Right lobe of liver (tissue), 6 donors: ENCODE measurements at regions not wholly inside any gene's neighbourhood (a gene's known extent, or its start where the extent isn't known, plus 50 kb on each side); places are given as distances from the start of the nearest gene placed in this dataset.

Experiments used
- ATAC-seq, 4 donors: fragments of 200-7000 bp; cut with Tn5 transposase; one replicate each; pipeline ENCODE4 v1.9.1; 2020; ENCODE audit warnings: mild to moderate bottlenecking in 4 of 4, moderate library complexity in 4 of 4
- DNase-seq, 3 donors: peaks; one replicate each; pipeline ENCODE4 v3.0.0-alpha.2; 2020
- H3K27ac ChIP-seq, 3 donors: fragments of 200-600 bp; one replicate each; pipeline ENCODE4 v1.8.0; 2022
- H3K27me3 ChIP-seq, 2 donors: fragments of 200-600 bp; one replicate each; pipeline ENCODE4 v1.8.0; 2022
- H3K36me3 ChIP-seq, 4 donors: fragments of 200-600 bp; sonication (generic) in 1 of 4; one replicate each; pipeline versions ENCODE4 v1.5.1 to v1.8.0; 2017 to 2022; ENCODE audit warnings: control low read depth in 1 of 4
- H3K4me1 ChIP-seq, 4 donors: fragments of 200-600 bp; sonication (generic) in 1 of 4; one replicate each; pipeline versions ENCODE4 v1.5.1 to v1.8.0; 2017 to 2022; ENCODE audit warnings: control low read depth in 1 of 4
- H3K4me3 ChIP-seq, 3 donors: fragments of 200-600 bp; one replicate each; pipeline ENCODE4 v1.8.0; 2022
- H3K9me3 ChIP-seq, 4 donors: fragments of 200-600 bp; sonication (generic) in 1 of 4; one replicate each; pipeline versions ENCODE4 v1.5.1 to v1.8.0; 2017 to 2022; ENCODE audit warnings: control low read depth in 1 of 4
- CTCF ChIP-seq, 4 donors: fragments of 200-600 bp in 3 of 4; fragments of 450-650 bp in 1 of 4; IDR thresholded peaks; one replicate each; pipeline versions ENCODE4 v1.5.1 to v1.8.0; 2016 to 2022; ENCODE audit warnings: antibody characterized with exemption in 4 of 4, mild to moderate bottlenecking in 2 of 4
- POLR2A ChIP-seq: fragments of 450-650 bp; IDR thresholded peaks from one replicate; pipeline ENCODE4 v1.6.1; 2017; ENCODE audit warnings: antibody characterized with exemption, mild to moderate bottlenecking
- whole genome bisulfite sequencing: methylation state at CpG from one replicate; pipeline ENCODE4 v1.1.6; 2018; ENCODE audit warnings: low coverage, low lambda C conversion rate; ENCODE audit not compliant: insufficient coverage; ENCODE audit errors: missing lambda C conversion rate; 5-methylcytosine and 5-hydroxymethylcytosine counted together
- intact Hi-C, 2 donors: fragments of 100-400 bp; cut with DNase I; formaldehyde crosslinking; loops; one replicate each; pipeline versions ENCODE4 v1.11.2 to v1.14.1; 2022
- donor health status: DM: no; HTN: yes; CAD: no.
- donor health status: DM: no; HTN: no; CAD: no.
- donor health status: DM: no; HTN: no; CAD: no.
- donor health status: DM: no; HTN: yes; CAD: no.
- donor health status: DM: no; HTN: yes; CAD: no.

GRCh38 chr21:41664881-41665765, 101.7 kb downstream of the RIPK4 start:
- TF ChIP-seq CTCF (IDR thresholded peaks at IDR 0.05) (no peak), POLR2A (no peak)
- 53% methylated on average over 10 of the region's 32 CpGs for WGBS
- intact Hi-C loops, result no loop called here

DNA sequence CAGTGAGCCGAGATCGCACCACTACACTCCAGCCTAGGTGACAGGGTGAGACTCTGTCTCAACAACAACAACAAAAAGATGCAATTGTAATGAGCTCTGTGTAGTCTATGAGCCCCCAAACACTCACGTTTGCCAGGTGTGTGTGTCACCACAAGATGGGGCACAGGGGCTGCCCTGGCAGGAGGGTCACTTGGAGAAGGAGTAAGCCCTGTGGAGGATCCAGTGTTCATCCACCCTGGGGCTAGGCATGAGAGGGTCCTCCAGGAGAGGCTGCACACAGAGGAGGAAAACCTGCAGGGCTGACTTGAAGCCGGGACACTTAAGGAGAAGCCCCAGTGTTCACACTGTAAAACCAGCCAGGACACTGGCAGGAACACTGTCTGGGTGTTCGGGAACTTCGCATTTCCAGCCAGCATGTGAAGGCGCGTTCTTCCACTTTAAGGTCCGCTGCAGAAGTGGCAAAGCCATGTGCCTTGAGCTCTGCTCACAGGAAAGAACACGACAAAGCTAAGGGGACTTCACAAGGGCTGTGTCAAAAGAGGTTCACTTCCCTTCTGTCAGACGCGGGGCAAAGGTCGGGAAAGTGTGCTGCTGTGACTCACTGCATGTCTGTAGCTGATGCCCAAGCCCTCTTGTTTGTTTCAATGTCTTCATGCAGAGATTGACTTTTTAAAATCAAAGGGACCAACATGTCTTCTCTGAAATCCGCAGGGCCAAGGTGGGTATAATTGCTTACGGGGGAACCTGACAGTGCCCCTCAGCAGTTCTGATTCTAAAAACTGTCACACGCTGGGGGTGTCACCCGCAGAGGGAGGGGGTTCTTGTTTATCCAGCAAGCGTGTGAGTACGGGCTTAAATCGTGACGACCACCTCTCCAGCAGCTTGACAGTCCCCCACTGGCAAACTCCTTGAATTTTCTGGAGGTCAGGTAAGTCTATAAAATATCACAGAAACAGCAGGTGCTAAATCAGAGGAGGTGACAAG, 102.8 kb downstream of the RIPK4 start:
- ATAC-seq (peak; percentile 64 to 90 (median 80)), DNase-seq (peak in 1 of 3 donors; percentile 82)
- Histone ChIP-seq H3K36me3 (no peaks in the 10 kb centered on the region), H3K4me1 (peaks cover 0 to 7% (median 0%) of the 10 kb centered on the region in 4 donors), H3K4me3 (no peak overlapping the region), H3K27me3 (no peaks in the 10 kb centered on the region), H3K9me3 (no peaks in the 10 kb centered on the region), H3K27ac (peak overlapping the region in 1 of 3 donors; percentile 34)
- TF ChIP-seq POLR2A (no peak), CTCF (IDR thresholded peaks at IDR 0.05) (peak in 3 of 4 donors; percentile 14 to 20 (median 18))
- intact Hi-C loops, result no loop called here
- WGBS, result 45% methylated on average over 15 of the region's 21 CpGs

More at GRCh38 chr21:41664881-41665765, 101.7 kb downstream of the RIPK4 start:
- H3K4me1 ChIP-seq, result peaks cover 0 to 7% (median 0%) of the 10 kb centered on the region in 4 donors
- no peak overlapping the region for H3K4me3 ChIP-seq
- no peaks in the 10 kb centered on the region for H3K27me3 ChIP-seq
- peak in 3 of 4 donors; percentile 8 to 12 (median 11) for ATAC-seq
- no peaks in the 10 kb centered on the region for H3K36me3 ChIP-seq
- no peaks in the 10 kb centered on the region for H3K9me3 ChIP-seq
- DNase-seq, result no peak
- H3K27ac ChIP-seq, result peak overlapping the region in 1 of 3 donors; percentile 34

DNA sequence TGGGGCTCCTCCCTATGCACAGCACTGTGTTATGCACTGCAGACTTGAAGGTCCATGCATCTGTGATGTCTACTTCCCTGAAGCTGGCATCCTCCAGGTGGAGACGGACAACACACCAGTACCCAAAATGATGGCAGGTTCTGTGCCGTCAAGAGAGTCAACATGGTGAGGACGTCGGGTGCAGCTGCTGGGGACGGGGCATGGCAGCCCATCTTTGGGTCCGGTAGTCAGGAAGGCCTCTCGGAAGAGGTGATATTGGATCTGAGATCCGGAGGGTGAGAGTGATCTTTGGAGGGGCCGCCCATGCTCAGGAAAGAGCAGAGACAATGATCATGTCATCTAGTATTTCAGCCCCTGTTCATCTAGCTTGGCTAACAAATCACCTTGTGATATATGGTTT, 104.1 kb downstream of the RIPK4 start:
- H3K4me1 ChIP-seq, result peaks cover 0 to 7% (median 0%) of the 10 kb centered on the region in 4 donors
- WGBS, result 100% methylated on average over 1 of the region's 9 CpGs
- DNase-seq (no peak), ATAC-seq (no peak)
- no peaks in the 10 kb centered on the region for H3K27me3 ChIP-seq
- intact Hi-C loops, result no loop called here
- no peak overlapping the region for H3K4me3 ChIP-seq
- H3K9me3 ChIP-seq, result no peaks in the 10 kb centered on the region
- H3K27ac ChIP-seq, result no peak overlapping the region
- TF ChIP-seq POLR2A (no peak), CTCF (IDR thresholded peaks at IDR 0.05) (no peak)
- no peaks in the 10 kb centered on the region for H3K36me3 ChIP-seq

DNA sequence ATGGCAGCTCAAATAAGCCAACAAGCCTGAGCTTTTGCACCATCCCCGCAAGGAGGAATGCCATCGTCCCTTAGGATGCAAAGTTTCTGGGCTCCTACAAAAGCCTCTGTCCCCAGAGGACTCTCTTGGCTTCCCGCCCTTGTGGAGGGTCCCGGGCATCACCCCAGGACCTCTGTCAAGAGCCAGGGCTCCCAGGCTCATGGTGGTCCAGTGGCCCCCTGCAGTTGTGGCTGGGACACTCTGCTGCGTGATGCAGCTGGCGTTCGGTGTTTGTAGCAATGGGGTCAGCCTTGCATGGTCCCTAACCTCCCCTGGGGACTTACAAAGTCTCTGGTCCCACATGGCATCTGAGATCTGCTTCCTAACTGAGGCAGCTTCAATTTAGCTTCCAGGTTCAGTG, 104.7 kb downstream of the RIPK4 start:
- H3K9me3 ChIP-seq, result no peaks in the 10 kb centered on the region
- WGBS, result 67% methylated on average over 2 of the region's 7 CpGs

More for the DNA sequence above, 104.7 kb downstream of the RIPK4 start:
- Histone ChIP-seq H3K27ac (no peak overlapping the region), H3K36me3 (no peaks in the 10 kb centered on the region), H3K27me3 (no peaks in the 10 kb centered on the region), H3K4me3 (no peak overlapping the region), H3K4me1 (peaks cover 0 to 7% (median 0%) of the 10 kb centered on the region in 4 donors)
- no peak for ATAC-seq
- no peak for DNase-seq
- intact Hi-C loops, result no loop called here
- no peak for TF ChIP-seq CTCF (IDR thresholded peaks at IDR 0.05)
- no peak for TF ChIP-seq POLR2A
